Muscle of leg (tissue), 3 donors: ENCODE measurements at regions not wholly inside any gene's neighbourhood (a gene's known extent, or its start where the extent isn't known, plus 50 kb on each side); places are given as distances from the start of the nearest gene placed in this dataset.
"Not testable (repeated sequence)": the region's sequence is repeated elsewhere in the genome, so short reads cannot be mapped to it uniquely, and the experiment has no call there.

Source experiments
- DNase-seq: peaks from one replicate; pipeline ENCODE4 v3.0.0; 2013
- H3K27ac ChIP-seq: one replicate; pipeline ENCODE4 v1.5.1; 2013; ENCODE audit warnings: mild to moderate bottlenecking, low read length, control low read depth
- H3K27me3 ChIP-seq: one replicate; pipeline ENCODE4 v1.6.1; 2013; ENCODE audit warnings: low read length; ENCODE audit not compliant: control insufficient read depth, insufficient read depth
- H3K36me3 ChIP-seq: one replicate; pipeline ENCODE4 v1.6.1; 2013; ENCODE audit warnings: low read length; ENCODE audit not compliant: control insufficient read depth, insufficient read depth
- H3K4me1 ChIP-seq: one replicate; pipeline ENCODE4 v1.6.1; 2013; ENCODE audit warnings: low read length; ENCODE audit not compliant: control insufficient read depth, insufficient read depth
- H3K4me3 ChIP-seq: one replicate; pipeline ENCODE4 v1.5.1; 2013; ENCODE audit warnings: low read length, control low read depth
- H3K9me3 ChIP-seq: replicated peaks from 2 replicates; pipeline ENCODE4 v1.6.1; 2013; ENCODE audit warnings: low read depth, low read length; ENCODE audit not compliant: control insufficient read depth
- WGBS: methylation state at CpG from one replicate; pipeline ENCODE4 v1.1.5; 2013; ENCODE audit warnings: missing lambda C conversion rate; ENCODE audit not compliant: insufficient coverage; 5-methylcytosine and 5-hydroxymethylcytosine counted together

- H3K9me3 ChIP-seq = peaks cover 2% of the 10 kb centered on the region
Measured at GRCh38 chr9:29564564-29564963, 1991.3 kb upstream of the C9orf72 start.

GRCh38 chr9:29575219-29575618, 2001.9 kb upstream of the C9orf72 start:
- no peaks in the 10 kb centered on the region for H3K36me3 ChIP-seq
- no CpG with 5 or more reads among the region's 1 CpG for WGBS
- H3K9me3 ChIP-seq = no peaks in the 10 kb centered on the region
- no peak for DNase-seq
- H3K27ac ChIP-seq = no peak overlapping the region
- H3K27me3 ChIP-seq = no peaks in the 10 kb centered on the region
- no peaks in the 10 kb centered on the region for H3K4me1 ChIP-seq
- H3K4me3 ChIP-seq = no peak overlapping the region

More at GRCh38 chr9:29564564-29564963, 1991.3 kb upstream of the C9orf72 start:
- H3K27me3 ChIP-seq = no peaks in the 10 kb centered on the region
- no peak overlapping the region for H3K4me3 ChIP-seq
- no peak for DNase-seq
- WGBS = no CpG with 5 or more reads among the region's 1 CpG
- no peaks in the 10 kb centered on the region for H3K36me3 ChIP-seq
- no peaks in the 10 kb centered on the region for H3K4me1 ChIP-seq
- no peak overlapping the region for H3K27ac ChIP-seq

- peaks cover 2% of the 10 kb centered on the region for H3K9me3 ChIP-seq
- H3K36me3 ChIP-seq = no peaks in the 10 kb centered on the region
- no CpG with 5 or more reads among the region's 2 CpGs for WGBS
Measured at GRCh38 chr9:29588361-29588760, 2015.1 kb upstream of the C9orf72 start.

GRCh38 chr9:29609282-29609681, 2036.0 kb upstream of the C9orf72 start:
- Histone ChIP-seq H3K4me1 (no peaks in the 10 kb centered on the region), H3K4me3 (no peak overlapping the region), H3K27me3 (no peaks in the 10 kb centered on the region), H3K36me3 (no peaks in the 10 kb centered on the region), H3K27ac (no peak overlapping the region), H3K9me3 (peaks cover 3% of the 10 kb centered on the region)
- no CpG with 5 or more reads among the region's 2 CpGs for WGBS
- no peak for DNase-seq

More at GRCh38 chr9:29588361-29588760, 2015.1 kb upstream of the C9orf72 start:
- Histone ChIP-seq H3K27ac (no peak overlapping the region), H3K4me1 (no peaks in the 10 kb centered on the region), H3K4me3 (no peak overlapping the region), H3K27me3 (no peaks in the 10 kb centered on the region)
- no peak for DNase-seq

- H3K4me3 ChIP-seq = no peak overlapping the region
- H3K27me3 ChIP-seq = no peaks in the 10 kb centered on the region
- H3K36me3 ChIP-seq = no peaks in the 10 kb centered on the region
- no peaks in the 10 kb centered on the region for H3K9me3 ChIP-seq
- no peak overlapping the region for H3K27ac ChIP-seq
- DNase-seq = no peak
- WGBS = no CpG with 5 or more reads among the region's 1 CpG
- H3K4me1 ChIP-seq = no peaks in the 10 kb centered on the region
Measured at GRCh38 chr9:29613773-29614172, 2040.5 kb upstream of the C9orf72 start.

- DNase-seq = no peak
- WGBS = no CpG with 5 or more reads among the region's 2 CpGs
- no peaks in the 10 kb centered on the region for H3K36me3 ChIP-seq
- H3K4me1 ChIP-seq = no peaks in the 10 kb centered on the region
- H3K4me3 ChIP-seq = no peak overlapping the region
- no peak overlapping the region for H3K27ac ChIP-seq
- no peaks in the 10 kb centered on the region for H3K9me3 ChIP-seq
- no peaks in the 10 kb centered on the region for H3K27me3 ChIP-seq
Measured at GRCh38 chr9:29616844-29617243, 2043.6 kb upstream of the C9orf72 start.

- 20% methylated on average over 1 of the region's 2 CpGs for WGBS
- no peaks in the 10 kb centered on the region for H3K9me3 ChIP-seq
- DNase-seq = no peak
Measured at GRCh38 chr9:29625292-29625731, 2052.0 kb upstream of the C9orf72 start.

GRCh38 chr9:29625931-29626330, 2052.7 kb upstream of the C9orf72 start:
- Histone ChIP-seq H3K4me1 (no peaks in the 10 kb centered on the region), H3K36me3 (no peaks in the 10 kb centered on the region), H3K9me3 (no peaks in the 10 kb centered on the region), H3K27me3 (no peaks in the 10 kb centered on the region), H3K27ac (no peak overlapping the region), H3K4me3 (no peak overlapping the region)
- DNase-seq = no peak
- 56% methylated on average over 3 of the region's 3 CpGs for WGBS

More at GRCh38 chr9:29625292-29625731, 2052.0 kb upstream of the C9orf72 start:
- H3K4me3 ChIP-seq = no peak overlapping the region
- H3K4me1 ChIP-seq = no peaks in the 10 kb centered on the region
- no peaks in the 10 kb centered on the region for H3K36me3 ChIP-seq
- H3K27me3 ChIP-seq = no peaks in the 10 kb centered on the region
- no peak overlapping the region for H3K27ac ChIP-seq

- not testable (repeated sequence) for H3K27me3 ChIP-seq, DNase-seq, H3K27ac ChIP-seq, H3K9me3 ChIP-seq, H3K4me1 ChIP-seq, H3K4me3 ChIP-seq, H3K36me3 ChIP-seq
- WGBS = 86% methylated on average over 1 of the region's 1 CpG
Measured at GRCh38 chr9:29628856-29629255, 2055.6 kb upstream of the C9orf72 start.

- H3K9me3 ChIP-seq = no peaks in the 10 kb centered on the region
- no peak overlapping the region for H3K27ac ChIP-seq
- no CpG with 5 or more reads among the region's 3 CpGs for WGBS
- H3K4me3 ChIP-seq = no peak overlapping the region
- H3K4me1 ChIP-seq = no peaks in the 10 kb centered on the region
- no peak for DNase-seq
- H3K36me3 ChIP-seq = no peaks in the 10 kb centered on the region
- H3K27me3 ChIP-seq = no peaks in the 10 kb centered on the region
Measured at GRCh38 chr9:29637471-29638237, 2064.4 kb upstream of the C9orf72 start.
